GM19372 (cell line): ENCODE measurements at regions not wholly inside any gene's neighbourhood (a gene's known extent, or its start where the extent isn't known, plus 50 kb on each side); places are given as distances from the start of the nearest gene placed in this dataset.

Experiments
- ATAC-seq: cut with Tn5 transposase; IDR thresholded peaks from one replicate; pipeline ENCODE4 v1.9.1; 2021; ENCODE audit warnings: mild to moderate bottlenecking, low read depth, moderate library complexity; ENCODE audit not compliant: unreplicated experiment

DNA sequence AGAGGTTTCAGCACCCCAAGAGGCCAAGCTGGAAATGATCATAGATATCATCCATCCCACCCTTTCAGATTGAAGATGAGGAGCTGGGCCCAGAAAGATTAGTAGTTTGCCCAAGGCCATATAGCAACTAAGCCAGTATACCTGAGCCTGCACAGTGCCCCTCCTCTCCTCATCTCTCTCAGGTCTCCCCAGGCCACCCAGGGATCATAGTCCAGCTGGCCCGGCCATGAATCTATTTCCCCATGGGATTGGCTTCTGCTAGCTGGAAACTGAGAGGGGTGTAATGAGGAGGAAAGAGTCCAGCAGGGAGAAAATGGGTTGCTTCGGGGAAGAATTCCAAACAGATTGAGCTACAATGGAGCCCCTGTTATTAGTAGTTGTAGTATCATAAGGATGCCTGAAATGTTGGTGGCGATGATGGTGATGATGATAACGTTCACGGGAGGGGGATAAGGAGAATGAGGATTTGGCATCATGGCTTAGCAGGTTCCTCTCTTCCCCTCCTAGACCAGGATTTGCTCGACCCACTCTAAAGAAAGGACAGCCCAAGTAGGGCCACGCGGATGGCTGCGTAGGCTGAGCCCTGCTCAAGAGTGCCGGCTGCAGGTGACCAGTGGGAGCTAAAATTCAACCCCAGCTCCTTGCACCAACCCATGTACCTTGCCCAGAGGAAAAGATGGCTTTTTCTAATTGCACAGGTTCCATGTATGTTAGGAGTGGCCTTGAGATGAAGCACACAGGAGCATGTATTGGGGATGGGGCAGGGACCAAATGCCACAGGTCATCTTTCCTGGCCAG, 117.8 kb upstream of the PJA1 start:
- ATAC-seq = no peak

DNA sequence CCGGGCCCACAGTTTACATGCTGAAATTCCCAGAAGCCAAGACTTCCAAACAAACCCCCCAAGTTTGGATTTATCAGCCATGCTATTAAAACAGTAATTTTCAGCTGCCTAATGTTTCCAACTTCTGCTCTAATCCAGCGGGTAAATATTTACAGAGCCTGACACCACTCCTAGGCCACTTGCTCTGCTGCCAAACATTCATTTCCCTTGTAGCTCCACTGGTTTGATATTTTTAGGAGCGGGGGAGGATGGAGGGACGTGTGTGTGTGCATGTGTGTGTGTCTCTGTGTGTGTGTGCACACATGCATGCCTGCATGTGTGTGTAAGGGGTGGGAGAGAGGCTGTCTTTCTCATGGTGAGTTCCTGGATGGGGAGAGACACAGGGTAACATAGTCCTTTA, 115.7 kb upstream of the PJA1 start:
- no peak for ATAC-seq

DNA sequence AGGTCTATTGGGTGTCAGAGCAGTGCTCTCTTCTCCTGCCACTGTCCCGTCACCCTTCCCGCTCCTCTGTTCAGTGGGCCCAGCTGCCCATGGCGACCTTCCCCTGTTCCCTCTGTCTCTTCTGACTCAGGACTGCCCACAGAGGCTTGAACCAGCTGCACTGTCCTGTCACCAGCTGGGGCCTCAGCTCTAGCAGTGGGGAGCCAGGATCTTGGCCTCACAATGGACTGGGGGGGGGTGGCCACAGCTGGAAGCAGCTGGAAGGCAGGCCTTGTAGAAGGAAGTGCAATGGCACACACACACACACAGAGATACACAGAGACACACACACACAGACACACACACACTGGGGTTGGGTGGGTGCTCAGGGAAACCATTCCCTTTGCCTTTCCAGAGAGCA, 114.0 kb upstream of the PJA1 start:
- ATAC-seq = no peak

DNA sequence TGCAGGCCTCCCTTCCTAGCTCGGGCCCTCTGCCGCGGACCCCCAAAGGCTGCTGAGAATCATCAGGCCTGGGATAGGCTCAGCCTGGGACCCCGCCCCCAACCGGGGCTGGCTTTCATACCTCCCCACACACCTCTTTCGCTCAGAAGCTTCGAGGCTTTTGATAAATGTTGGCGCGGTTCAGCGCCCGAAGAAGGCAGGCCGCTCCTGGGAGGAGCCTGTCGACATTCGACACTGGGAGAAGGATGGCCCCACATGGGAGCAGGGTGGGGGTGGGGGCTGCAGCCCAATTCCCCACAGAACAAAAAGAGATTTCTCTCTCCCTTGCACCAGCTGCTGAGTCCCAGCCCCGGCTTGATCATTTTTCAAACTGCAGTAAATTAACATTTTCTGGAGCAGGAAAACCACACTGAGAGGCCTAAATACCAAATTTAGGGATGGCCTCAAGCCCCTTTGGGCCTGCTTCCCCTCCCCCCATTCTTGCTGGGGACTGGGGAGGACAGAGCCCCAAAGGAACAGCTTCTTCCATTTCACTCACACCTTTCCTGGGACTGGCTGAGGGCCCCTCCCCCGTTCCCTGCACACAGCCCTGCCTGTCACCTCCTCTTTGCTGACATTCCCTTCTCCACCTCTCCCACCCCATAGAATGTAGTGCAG, 112.9 kb upstream of the PJA1 start:
- ATAC-seq = no peak

DNA sequence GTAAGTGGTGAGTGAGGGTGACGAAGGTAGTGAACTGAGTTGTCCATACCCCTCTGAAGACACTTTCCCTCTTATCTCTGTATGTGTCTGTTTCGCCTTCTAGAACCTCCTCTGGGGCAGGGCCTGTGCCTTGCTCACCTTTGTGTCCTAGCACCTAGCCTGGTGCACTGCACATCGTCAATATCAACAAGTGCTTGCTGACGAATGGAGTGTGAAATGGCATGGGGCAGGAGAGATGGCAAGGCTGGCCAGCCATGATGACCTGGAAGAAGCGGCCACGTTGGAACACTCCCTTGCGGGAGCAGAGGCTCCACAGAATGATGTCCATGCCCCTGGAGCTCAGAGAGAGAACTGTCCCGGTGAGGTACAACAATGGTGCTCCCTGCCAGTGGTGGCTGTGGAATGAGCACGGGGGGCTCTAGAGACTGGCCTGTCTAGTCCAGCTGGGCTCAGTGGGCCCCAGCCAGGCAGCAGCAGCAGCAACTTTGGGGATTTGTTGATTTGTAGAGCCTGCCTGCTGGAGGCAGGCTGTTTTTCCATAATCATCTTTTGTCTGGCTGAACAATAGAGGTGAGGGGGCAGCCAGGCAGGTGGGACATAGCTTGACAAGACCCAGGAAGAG, 112.2 kb upstream of the PJA1 start:
- ATAC-seq = no peak

DNA sequence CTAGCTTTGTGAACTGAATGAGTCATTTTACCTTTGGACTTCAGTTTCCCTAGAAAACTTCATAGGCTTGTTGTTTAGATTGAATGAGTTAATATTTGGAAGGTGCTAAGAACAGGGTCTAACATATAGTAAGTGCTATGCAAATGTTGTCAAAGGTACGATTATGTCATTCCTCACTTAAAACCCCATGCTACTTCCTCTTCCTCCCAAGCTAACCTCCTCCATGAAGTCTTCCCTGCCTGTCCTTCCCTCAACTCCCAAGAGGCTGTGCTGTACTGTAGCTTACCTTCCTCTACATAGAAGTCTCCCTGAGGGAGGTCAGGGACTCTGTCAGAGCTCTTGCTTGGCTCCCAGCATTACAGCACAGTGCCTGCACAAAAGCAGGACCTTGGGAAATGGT, 103.4 kb upstream of the PJA1 start:
- no peak for ATAC-seq

DNA sequence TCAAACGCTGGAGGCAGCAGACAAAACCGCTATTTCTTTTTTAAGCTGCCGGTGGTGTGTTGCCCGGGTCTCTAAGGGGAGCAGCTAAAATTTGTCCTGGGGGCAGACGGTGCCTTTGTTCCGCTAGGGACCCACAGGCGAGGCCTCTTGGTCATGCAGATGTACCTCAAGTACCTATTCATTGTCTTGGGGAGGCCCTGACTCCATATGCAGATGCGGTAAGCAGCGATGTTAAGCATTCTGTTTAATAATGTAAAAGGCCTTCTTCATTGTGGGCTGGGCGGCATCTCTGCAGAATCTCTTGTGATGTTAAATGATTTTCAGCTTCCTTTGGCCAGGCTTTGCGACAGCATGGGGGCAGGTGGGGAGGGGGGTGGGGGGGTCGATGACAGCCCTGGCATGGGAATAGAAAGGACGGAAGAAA, 98.9 kb upstream of the PJA1 start:
- no peak for ATAC-seq

DNA sequence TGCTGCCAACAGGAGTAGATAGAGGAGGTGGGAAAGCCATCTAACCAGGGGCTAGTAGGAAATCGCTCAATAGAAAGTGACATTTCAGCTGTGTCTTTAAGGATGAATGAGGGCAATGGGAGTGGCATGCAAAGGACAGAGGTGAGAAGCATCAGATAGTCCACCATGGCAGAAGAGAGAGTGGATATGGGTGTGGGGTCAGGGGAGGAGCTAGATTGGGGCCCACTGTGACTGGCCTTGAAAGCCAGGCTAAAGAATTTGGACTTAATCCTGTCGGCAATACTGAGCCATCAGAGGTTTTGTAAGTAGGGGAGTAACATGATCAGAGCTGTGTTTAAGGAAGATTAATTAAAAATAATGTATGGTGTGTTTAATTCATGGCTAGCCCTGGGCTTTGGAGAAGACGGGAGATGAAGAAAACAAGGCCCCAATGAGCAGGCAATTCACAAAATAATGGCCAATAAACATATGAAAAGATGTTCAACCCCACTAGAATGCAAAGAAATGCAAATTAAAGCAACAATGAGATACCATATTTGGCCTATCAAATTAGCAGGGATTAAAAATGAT, 98.1 kb upstream of the PJA1 start:
- ATAC-seq = no peak

DNA sequence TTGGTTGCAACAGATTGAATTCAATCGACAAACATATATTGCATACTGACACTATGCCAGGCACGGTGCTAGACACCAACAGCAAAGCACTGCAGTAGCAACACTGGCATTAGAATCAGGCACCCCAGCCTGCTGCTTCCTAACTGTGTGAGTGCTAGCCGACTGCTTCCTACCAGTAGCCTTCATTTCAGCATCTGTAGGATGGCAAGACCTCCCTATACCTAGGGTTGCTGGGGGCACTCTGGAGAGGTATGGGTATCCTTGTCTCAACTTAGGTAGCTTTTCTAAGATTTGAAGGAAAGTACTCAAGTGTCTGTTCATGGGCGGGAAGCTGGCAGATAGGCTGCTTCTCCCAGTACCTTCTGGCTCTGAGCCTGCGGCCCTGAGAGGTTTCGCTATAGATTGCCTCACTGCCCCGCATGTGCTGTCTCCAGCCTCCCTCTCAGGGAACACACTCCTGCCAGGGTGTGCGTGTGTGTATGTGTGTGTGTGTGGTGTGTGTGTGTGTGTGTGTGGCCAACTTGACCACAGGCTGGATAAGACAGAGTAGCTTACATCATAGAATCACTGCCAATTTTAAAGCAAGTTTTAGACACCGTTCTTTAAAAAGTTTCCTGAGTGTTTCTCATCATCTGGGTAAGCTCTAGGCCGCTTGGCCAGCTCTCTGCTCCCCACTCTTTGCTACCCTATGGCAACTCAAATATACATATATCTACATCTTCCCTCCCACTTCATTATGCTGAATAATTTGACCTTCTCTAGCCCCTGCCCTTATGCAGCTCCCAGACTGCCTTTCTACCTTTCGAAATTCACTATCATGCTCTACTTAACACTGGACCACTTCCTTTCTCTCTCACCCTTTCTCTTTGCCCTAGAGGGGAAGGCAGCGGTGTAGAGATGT, 97.0 kb upstream of the PJA1 start:
- ATAC-seq = no peak

DNA sequence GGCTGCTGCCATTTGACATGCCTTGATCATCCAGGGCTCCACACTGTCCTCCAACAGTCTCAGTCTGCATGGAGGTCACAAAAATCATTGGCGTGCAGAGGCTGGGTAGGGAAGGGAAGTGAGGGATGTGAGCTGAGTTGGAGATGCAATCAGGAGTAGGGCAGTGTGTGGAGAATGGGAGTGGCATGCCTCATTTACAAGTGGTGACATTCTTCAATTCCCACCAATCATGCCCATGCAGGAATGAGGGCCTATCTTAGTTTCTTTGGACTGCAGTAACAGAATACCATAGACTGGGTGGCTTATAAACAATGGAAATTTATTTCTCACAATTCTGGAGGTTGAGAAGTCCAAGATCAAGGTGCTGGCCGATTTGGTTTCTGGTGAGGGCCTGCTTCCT, 94.9 kb upstream of the PJA1 start:
- no peak for ATAC-seq

DNA sequence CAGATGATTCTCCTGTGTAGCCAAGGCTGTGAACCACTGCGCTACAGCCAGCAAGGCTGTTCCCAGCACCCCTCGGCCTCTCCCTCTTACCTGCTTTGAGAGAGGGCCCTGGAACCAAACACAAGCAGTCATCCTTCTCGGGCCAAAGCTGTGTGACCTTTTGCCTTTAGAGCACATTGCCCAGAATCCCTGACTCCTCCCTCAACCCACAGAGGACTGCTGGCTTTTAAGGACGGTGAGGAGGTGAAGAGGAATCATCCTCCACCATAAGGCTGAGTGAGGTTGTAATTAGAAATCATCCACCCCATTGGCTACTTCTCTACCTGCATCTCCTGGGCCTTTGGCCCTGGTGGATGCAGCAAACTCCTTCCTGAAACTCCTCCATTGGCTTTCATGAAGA, 93.6 kb upstream of the PJA1 start:
- ATAC-seq = no peak

DNA sequence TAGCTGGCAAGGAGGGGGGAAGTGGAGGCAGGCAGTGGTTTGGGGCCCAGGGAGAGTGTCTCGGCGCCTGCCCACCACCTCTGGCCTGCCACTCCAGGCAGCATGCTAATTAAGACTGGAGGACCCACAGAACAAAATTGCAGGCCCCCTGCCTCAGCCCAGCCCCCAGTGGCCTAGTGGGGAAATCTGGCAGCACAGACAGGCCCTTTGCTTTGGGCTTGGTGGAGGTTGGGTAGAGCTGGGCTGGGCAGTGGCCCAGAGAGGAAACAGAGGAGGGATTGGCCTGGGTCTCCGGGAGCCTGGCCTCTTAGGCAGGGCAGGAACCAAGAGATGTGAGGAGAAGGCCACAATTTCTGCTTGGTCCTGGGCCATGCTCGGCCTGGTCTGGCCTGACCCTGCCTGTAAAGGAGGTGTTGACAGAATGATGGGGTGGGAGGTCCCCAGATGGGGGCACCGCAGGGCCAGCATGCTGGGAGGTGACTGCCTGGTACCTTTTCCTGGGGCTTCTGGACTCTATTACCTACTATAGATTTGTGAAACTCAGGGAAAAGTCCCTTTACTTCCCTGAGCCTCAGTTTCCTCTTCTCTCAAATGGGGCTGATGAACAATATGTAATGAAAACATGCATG, 92.4 kb upstream of the PJA1 start:
- ATAC-seq = no peak

DNA sequence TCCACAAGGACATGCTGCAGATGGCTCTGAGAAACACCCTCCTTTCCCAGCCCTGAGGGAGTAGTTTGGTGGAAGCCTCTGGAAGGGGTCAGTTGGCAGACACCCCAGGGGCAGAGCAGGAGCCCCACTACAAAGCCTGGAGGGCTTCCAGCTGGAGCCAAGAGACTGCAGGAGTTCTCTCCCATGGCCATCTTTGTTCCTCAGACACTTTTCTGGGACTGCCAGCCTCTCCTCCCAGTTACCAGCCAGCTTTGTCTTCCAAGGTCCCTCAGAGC, 91.0 kb upstream of the PJA1 start:
- ATAC-seq = no peak

DNA sequence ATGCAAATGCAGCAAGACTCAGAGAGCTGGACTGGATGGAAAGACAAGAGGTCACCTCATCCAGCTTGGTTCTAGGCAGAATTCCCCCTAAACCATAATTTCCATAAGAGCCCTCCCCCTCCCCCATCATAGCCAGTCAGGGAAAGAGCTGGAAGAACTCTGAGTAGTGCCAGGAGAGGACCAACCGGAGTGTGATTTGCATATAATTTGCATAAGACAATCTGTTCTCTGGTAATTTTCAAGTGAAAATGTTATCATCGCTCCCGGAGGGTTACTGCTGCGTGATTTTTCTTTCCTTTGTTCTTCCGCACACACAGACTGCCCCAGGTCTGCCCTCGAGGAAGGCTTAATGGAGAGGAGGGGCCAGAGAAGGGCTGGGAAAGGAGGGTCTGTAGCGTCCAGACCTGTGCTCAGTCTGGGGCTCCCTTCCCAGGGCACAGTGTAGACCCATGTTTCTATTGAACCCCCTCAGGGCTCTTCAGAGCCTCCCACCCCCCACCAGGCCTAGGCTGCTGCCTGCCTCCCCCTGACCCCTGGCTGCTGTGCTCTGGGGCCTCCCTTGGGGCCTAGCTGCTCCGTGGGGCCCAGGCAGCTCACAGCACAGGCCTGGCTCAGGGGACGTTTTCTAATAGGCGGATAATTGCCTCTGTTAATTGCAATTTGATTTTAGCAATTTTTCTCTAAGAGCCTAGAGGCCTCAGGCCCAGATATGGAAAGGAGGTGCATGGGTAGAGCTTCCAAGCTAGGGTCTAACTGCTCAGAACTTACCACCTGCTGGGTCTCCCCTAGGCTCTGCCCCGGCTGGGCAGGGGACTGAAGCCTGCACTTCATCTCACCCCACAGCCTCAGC, 90.4 kb upstream of the PJA1 start:
- ATAC-seq = no peak

DNA sequence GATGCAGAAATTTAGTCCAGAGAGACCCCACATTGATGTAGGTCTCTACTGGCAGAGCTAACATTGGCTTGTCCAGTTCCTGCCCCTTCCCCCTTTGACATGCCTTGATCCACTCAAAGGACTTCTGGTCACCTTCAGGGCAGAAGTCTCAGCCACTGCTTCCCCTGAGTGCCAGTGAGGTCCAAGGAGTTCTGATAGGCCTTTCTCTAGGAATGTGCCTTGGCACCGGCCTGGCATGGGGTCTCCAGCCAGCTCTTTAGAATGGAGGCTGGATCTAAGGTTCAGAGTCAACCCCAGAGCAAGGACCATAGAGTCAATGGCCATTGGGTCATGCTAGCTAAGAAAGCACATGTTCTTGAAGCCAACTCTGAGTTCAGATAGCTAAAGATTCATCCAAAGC, 88.6 kb upstream of the PJA1 start:
- no peak for ATAC-seq

DNA sequence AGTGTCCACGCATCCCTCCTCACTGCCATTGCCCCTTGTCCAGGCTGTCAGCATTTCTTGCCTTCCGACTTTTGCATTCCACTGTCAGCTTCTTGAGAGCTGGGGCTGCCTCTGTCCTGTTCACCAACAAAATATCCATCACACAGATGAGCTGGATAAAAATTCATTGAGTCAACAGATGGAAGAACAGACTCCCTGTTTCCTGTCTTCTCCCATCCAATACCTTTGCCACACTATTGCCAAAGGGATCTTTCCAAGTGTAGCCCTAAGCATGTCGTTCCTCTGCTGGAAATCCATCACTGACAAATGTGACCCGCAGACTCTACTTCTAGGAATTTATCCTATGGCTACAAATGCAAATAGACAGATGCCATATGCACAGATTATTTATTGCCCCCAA, 78.0 kb upstream of the PJA1 start:
- no peak for ATAC-seq

DNA sequence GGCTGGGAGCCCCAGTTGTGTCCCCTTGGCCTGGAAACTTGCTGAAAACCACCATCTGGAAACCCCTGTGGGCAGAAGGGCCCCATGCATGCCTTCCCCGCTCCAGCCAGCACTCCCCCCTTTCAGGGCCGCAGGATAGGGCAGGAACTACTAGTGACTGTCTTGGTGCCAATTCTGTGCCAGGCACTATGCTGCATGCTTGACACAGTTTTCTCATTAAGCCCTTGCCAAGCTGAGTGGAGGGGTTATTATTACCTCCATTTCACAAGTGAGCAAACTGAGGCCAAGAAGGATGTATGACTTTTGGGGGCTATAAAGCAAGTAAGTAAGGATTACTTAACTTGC, 73.6 kb upstream of the PJA1 start:
- ATAC-seq = no peak

DNA sequence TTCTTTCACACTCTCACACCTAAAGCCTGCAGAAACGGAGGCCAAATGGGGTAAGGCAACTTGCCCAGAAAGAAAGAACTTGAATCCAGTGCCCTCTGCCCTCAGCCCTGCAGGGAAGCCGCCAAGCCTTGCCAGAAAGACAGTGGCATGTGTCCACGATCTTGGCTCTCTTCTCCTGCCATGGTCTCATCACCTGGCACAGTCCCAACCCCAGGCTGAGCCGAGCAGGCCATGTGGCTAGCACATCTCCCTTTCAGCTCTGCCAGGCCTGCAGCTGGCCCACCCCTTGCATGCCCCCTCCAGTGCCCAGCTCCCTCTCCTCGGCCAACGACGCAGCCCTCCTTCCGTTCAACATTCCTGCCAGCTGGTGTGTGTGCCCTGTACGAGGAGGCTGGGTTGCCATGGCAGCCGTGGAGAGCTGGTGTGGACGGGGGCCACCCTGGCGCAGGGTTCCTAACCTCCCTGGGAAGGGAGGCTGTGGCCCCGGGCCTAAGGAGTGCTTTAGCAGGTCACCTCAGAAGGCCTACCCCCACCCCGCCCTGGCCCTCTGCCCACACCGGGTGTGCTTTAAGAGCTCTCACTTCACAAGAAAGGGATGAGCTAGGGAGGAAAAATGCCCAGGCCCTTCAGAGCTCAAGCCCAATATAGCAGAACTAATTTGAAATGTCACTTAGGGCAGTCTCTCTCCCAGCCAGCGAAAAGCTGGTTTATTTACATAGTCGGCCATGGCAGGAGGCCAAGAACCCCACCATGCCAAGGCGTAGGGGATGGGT, 73.0 kb upstream of the PJA1 start:
- ATAC-seq = no peak

DNA sequence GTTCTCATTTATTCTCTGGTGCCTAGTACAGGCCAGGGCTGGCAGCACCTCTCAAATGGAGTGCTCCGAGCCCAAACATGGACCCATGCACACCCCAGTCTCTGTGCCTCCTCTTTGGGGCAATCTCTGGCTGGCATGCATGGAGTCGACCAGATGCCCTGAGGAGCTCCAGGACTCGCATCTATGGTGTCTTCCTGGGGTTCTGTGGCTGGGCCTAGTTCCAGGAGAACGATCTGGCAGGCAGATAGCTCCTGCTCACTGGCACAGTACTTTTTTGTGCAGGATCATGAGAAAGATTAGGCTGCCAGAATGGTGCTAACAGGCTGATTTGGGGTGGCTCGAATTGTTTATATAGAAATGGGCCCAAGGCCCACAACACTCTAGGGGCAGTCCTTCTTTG, 72.0 kb upstream of the PJA1 start:
- no peak for ATAC-seq
